22Rv1 (cell line): ENCODE measurements at regions not wholly inside any gene's neighbourhood (a gene's known extent, or its start where the extent isn't known, plus 50 kb on each side); places are given as distances from the start of the nearest gene placed in this dataset.

Source experiments
- H3K27ac ChIP-seq: fragments of 450-650 bp; 2 replicates; pipeline ENCODE4 v1.5.1; 2017
- ZFX ChIP-seq: fragments of 450-650 bp; IDR thresholded peaks from 2 replicates; pipeline ENCODE4 v1.6.1; 2017; ENCODE audit warnings: antibody characterized with exemption, borderline replicate concordance
- TF ChIP-seq, protein P1 (sequence below): fragments of 450-650 bp; IDR thresholded peaks from 2 replicates; pipeline ENCODE4 v1.5.1; 2017; ENCODE audit warnings: mild to moderate bottlenecking

GRCh38 chr12:93215290-93215678, 162.4 kb upstream of the NUDT4 start:
- no peak overlapping the region for H3K27ac ChIP-seq
- TF ChIP-seq, protein P1, sequence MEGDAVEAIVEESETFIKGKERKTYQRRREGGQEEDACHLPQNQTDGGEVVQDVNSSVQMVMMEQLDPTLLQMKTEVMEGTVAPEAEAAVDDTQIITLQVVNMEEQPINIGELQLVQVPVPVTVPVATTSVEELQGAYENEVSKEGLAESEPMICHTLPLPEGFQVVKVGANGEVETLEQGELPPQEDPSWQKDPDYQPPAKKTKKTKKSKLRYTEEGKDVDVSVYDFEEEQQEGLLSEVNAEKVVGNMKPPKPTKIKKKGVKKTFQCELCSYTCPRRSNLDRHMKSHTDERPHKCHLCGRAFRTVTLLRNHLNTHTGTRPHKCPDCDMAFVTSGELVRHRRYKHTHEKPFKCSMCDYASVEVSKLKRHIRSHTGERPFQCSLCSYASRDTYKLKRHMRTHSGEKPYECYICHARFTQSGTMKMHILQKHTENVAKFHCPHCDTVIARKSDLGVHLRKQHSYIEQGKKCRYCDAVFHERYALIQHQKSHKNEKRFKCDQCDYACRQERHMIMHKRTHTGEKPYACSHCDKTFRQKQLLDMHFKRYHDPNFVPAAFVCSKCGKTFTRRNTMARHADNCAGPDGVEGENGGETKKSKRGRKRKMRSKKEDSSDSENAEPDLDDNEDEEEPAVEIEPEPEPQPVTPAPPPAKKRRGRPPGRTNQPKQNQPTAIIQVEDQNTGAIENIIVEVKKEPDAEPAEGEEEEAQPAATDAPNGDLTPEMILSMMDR, result no peak
- TF ChIP-seq ZFX, result no peak

DNA sequence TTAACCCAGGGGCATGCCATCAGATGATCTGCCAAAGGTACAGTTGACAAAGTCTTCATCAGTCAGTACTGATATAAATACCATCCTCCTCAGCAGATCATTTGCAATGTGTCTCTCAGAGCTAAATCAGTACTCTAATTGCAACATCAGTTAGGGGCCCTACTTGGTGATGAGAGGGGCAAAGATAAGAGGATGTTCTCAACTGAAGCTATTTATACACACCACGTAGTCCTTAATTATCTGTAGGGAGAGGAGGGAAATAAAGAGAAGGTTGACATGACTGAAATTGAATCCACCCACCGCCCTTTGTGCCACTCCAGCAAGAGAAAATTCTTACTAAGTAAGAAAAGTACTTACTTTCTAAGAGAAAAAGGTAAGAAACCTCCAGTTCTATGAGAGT, 157.8 kb upstream of the NUDT4 start:
- no peak for TF ChIP-seq ZFX
- TF ChIP-seq, protein P1, result no peak
- H3K27ac ChIP-seq, result no peak overlapping the region

DNA sequence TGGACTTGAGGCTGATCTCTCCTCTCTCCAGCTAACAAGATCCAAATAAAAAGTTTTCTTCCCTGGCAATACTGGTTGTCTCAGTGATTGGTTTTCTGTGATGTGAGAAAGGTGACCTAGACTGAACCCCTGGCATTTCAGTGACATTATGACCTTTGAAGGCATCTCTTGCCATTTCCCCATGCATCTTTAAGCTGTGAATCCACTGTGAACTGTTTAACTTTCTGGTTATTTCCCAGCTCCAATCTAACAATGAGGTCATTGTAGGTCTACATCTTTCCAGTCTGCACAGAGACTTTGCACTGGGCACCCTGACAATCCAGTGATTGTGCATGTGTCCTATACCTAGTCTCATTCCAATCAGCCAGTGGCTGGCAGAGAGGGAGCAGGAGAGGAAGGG, 155.9 kb upstream of the NUDT4 start:
- TF ChIP-seq, protein P1, result no peak
- TF ChIP-seq ZFX, result no peak
- no peak overlapping the region for H3K27ac ChIP-seq

DNA sequence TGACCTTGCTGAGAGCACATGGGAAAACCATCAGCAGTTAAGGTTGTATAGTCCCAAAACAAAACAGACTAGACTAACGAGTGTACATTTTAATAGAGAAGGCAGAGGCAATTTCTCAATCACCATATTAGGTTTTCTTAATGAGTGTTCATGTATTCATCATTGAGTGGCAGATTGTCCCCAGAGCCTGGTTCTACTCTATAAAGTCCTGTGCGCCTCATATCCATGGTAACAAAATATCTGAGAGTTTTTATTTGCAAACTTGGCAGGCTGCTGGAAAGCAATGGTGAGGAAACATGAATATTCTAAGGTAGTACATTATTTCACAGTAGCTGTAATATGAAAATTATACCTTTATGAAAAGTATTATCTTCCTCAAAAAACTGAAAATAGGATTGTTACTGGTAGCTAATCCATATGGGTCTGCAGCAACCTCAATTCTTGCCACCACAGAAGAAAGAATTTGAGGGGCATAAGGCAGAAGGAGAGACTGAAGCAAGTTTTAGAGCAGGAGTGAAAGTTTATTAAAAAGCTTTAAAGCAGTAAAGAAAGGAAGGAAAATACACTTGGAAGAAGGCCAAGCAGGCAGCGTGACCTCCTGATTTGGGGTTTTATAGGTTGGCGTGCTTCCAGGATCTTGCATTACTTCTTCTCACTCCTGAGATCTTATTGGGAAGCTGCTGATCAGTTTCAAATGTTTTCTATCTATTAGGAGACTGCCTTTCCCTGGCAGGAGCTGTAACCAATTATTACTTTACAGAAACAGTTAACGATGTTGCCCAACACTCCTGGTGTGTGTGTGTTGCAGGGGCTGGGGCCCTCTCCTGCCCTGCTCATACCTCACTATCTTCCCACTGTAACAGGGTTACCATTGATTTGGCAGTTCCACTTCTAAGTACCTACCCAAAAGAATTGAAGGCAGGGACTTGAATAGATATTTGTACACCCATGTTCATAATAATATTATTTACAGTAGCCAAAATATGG, 154.0 kb upstream of the NUDT4 start:
- TF ChIP-seq ZFX, result no peak
- TF ChIP-seq, protein P1, result no peak
- H3K27ac ChIP-seq, result no peak overlapping the region

DNA sequence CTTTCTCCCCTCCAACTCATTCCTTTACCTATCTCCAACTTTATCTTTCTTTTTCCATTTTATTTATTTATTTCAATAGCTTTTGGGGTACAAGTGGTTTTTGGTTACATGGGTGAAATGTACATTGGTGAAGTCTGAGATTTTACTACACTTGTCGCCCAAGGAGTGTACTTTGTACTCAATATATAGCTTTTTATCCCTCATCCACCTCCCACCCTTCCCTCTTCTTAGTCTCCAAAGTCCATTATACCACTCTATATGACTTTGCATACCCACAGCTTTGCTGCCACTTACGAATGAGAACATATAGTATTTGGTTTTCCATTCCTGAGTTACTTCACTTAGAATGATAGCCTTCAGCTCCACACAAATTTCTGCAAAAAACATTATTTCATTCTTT, 152.6 kb upstream of the NUDT4 start:
- H3K27ac ChIP-seq, result no peak overlapping the region
- no peak for TF ChIP-seq ZFX
- TF ChIP-seq, protein P1, result no peak

DNA sequence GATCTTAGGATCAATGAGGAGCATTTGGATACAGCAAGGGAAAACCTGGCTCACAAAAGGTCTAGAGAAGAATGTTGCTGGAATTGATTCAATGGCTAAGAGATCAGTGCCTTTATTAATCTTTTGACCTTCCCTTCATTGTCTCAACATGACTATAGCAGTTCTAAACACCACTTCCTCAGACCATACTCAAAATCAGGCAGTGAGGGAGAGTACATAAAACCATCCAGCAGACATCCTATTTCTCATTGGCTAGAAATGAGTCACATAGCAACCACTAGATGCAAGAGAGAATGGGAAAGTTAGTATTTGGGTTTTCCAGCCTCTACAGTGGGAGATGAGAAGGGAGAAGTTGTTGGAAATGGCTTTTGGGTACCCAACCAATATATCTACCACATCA, 151.4 kb upstream of the NUDT4 start:
- H3K27ac ChIP-seq, result no peak overlapping the region
- no peak for TF ChIP-seq ZFX
- TF ChIP-seq, protein P1, result no peak
